ENCODE measurements at regions not wholly inside any gene's neighbourhood (a gene's known extent, or its start where the extent isn't known, plus 50 kb on each side); places are given as distances from the start of the nearest gene placed in this dataset.
"Not testable (repeated sequence)": the region's sequence is repeated elsewhere in the genome, so short reads cannot be mapped to it uniquely, and the experiment has no call there.

GRCh38 chr3:16767006-16767405, 117.7 kb upstream of the PLCL2 start:
- no peak for DNase-seq (ENCODE audit: low read depth in 4 of 4, low spot score in 3 of 4)

- DNase-seq (ENCODE audit: low read depth in 4 of 4, low spot score in 3 of 4): no peak
Measured at GRCh38 chr3:16768014-16768413, 116.7 kb upstream of the PLCL2 start.

DNA sequence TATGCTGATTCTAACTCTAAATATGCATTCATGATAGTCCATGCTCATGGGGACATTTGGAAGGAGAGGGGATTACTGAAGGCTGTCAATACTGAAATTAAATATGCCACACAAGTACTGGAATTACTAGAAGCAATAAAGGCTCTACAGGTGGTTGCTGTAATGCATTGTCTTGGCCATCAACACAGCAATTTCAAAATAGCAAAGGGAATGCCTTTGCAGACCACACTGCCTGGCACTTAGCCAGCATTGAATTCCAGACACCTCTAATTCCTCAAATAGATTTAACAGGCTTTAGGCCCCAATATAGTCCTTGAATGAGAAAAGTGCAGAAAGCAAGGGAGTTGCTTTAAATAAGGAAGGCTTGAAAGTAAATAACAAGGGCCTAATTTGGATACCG, 115.8 kb upstream of the PLCL2 start:
- peak in 1 of 4 donors; percentile 20 for DNase-seq (ENCODE audit: low read depth in 4 of 4, low spot score in 3 of 4)

DNA sequence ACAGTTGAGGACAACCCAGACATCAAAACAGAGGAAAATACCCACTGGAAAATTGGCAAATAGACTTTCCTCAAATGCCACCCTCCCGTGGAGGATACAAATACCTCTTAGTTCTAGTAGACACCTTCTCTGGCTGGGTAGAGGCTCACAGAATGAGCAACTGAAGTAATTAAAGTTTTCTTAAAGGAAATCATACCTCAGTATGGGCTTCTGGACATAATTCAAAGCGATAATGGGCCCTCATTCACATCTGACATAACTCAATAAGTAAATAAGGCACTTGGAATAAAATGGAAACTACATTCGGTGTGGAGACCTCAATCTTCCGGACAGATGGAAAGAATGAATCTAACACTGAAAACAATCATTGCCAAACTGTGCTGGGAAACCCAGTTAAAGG, 115.2 kb upstream of the PLCL2 start:
- DNase-seq (ENCODE audit: low read depth in 4 of 4, low spot score in 3 of 4): no peak

- DNase-seq (ENCODE audit: low read depth in 4 of 4, low spot score in 3 of 4): peak in 2 of 4 donors; percentile 20 to 23
Measured at GRCh38 chr3:16770021-16770420, 114.7 kb upstream of the PLCL2 start.

GRCh38 chr3:16770792-16771191, 114.0 kb upstream of the PLCL2 start:
- DNase-seq (ENCODE audit: low read depth in 4 of 4, low spot score in 3 of 4): no peak

DNA sequence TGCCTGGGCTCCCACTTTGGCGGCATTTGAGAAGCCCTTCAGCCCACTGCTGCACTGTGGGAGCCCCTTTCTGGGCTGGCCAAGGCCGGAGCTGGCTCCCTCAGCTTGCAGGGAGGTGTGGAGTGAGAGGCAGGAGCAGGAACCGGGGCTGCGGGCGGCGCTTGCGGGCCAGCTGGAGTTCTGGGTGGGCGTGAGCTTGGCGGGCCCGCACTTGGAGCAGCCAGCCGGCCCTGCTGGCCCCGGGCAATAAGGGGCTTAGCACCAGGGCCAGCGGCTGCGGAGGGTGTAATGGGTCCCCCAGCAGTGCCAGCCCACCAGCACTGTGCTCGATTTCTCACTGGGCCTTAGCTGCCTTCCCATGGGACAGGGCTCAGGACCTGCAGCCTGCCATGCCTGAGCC, 111.2 kb upstream of the PLCL2 start:
- DNase-seq (ENCODE audit: low read depth in 4 of 4, low spot score in 3 of 4): not testable (repeated sequence)

DNA sequence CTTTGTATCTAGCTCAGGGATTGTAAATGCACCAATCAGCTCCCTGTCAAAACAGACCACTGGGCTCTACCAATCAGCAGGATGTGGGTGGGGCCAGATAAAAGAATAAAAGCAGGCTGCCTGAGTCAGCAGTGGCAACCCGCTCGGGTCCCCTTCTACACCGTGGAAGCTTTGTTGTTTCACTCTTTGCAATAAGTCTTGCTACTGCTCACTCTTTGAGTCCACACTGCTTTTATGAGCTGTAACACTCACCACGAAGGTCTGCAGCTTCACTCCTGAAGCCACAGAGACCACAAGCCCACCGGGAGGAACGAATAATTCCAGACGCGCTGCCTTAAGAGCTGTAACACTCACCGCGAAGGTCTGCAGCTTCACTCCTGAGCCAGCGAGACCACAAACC, 110.2 kb upstream of the PLCL2 start:
- DNase-seq (ENCODE audit: low read depth in 4 of 4, low spot score in 3 of 4): not testable (repeated sequence)

DNA sequence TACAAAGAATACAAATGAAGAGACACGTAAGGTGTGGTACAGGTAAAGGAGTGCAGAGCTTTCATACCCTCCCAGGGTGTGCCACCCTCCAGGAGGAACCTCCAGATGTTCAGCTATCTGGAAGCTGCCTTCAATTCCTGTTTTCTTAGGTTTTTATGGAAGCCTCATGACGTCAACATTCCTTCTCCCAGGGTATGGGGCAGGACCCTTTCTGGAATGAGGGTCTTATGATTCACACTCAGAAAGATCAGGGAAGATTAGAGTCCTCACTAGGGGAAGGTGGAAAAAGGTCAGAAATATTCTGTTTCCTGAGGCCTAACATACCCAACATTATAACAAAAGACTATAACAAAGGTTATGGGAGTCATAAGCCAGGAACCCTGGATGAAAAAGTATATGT, 99.8 kb upstream of the PLCL2 start:
- DNase-seq (ENCODE audit: low read depth in 4 of 4, low spot score in 3 of 4): no peak

GRCh38 chr3:16785465-16785864, 99.3 kb upstream of the PLCL2 start:
- DNase-seq (ENCODE audit: low read depth in 4 of 4, low spot score in 3 of 4): no peak

- no peak for DNase-seq (ENCODE audit: low read depth in 4 of 4, low spot score in 3 of 4)
Measured at GRCh38 chr3:16788440-16789056, 96.2 kb upstream of the PLCL2 start.

GRCh38 chr3:16789344-16790120, 95.2 kb upstream of the PLCL2 start:
- no peak for DNase-seq (ENCODE audit: low read depth in 4 of 4, low spot score in 3 of 4)

GRCh38 chr3:16790432-16791400, 94.0 kb upstream of the PLCL2 start:
- DNase-seq (ENCODE audit: low read depth in 4 of 4, low spot score in 3 of 4): no peak

DNA sequence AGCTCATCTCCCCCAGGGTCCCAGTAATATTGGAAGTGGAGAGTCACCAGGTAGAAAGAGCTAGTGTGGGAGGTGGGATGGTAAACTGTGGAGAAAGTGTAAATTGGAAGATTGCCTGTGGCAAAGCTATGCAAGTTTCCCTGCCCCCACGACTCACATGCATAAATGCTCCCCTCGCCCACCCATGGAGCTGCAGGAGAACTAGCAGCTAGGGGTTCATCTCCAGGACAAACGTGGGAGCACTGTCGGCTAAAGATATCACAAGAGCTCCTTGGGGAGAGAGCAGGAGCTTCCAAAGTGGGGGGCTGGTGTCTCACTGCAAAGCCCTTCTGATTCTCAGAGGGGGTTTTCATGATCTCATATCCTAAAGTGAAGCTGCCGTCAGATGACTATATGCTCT, 91.4 kb upstream of the PLCL2 start:
- DNase-seq (ENCODE audit: low read depth in 4 of 4, low spot score in 3 of 4): no peak

DNA sequence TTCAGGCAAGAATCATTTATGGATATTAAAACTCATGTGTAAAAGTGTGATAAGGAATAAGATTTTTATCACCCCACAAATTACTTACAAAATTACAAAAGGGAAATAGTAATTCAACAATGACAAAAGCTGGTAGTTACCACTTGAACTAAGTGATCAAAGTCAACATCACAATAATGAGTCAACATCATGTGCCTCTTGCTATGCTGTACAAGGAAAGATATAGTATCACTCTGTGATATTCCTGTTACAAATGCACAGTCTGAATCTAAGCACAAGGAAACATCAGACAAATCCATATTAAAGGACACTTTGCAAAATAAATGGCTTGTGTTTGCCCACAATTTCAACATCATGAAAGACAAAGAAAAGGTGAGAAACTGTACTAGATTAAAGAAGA, 90.5 kb upstream of the PLCL2 start:
- no peak for DNase-seq (ENCODE audit: low read depth in 4 of 4, low spot score in 3 of 4)

- DNase-seq (ENCODE audit: low read depth in 4 of 4, low spot score in 3 of 4): no peak
Measured at GRCh38 chr3:16795581-16795980, 89.2 kb upstream of the PLCL2 start.

- DNase-seq (ENCODE audit: low read depth in 4 of 4, low spot score in 3 of 4): no peak
Measured at GRCh38 chr3:16797831-16798230, 86.9 kb upstream of the PLCL2 start.

DNA sequence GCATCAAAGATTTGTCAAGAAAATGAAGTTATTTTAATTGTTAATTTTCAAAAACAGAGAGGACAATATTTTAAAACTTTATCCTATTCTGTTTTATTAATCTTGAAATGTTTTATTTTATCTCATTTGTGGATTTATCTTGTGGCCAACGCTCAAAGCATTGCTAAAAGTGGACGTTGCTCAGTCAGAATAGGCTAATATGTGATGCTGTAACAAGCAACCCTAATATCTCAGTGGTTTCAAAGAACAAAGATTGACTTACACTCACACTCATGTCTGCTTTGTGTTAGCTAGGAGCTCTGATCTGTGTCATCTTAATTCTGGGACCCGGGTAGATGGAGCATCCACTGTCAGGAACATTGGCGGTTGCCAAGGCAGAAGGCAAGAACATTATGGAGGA, 86.0 kb upstream of the PLCL2 start:
- no peak for DNase-seq (ENCODE audit: low read depth in 4 of 4, low spot score in 3 of 4)

GRCh38 chr3:16800361-16800760, 84.4 kb upstream of the PLCL2 start:
- DNase-seq (ENCODE audit: low read depth in 4 of 4, low spot score in 3 of 4): no peak

DNA sequence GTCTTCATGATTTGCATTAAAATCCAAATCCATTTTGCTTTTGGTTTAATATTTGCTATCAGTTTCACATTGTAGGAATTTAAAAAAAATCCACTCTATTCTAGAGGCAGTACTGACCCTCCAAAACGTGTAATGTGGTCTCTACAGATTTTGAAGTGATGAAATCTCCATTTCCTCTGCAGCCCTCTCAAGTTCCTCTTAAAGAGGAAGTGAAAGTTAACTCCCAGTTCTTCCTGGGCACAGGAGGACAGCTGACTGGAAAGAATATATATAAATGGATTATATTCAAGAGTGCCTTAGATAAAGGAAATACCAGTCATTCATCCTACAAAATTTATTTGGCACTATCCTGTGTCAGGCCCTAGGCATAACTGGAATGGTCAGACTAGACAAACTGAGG, 83.5 kb upstream of the PLCL2 start:
- DNase-seq (ENCODE audit: low read depth in 4 of 4, low spot score in 3 of 4): no peak

DNA sequence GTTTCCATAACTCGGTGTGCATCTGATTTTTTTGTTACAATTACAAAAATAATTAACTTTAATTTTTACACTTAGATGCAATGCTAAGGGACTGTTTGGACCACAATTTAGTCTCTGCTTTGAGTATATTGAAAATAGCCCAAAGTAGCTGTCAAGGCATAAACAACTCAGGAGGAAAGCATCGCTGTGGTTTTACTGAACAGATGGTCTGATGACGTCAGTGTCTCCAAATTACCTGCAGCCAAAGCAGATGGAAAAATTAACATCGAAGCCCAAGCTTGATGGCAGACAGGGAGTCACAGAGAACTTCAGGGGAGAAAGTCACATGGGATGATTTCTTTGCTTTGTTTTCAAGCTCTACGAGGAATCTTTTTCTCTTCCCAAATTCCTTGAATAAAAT, 83.1 kb upstream of the PLCL2 start:
- no peak for DNase-seq (ENCODE audit: low read depth in 4 of 4, low spot score in 3 of 4)

Data from right renal pelvis (tissue), 4 donors.